ENCODE measurements at regions not wholly inside any gene's neighbourhood (a gene's known extent, or its start where the extent isn't known, plus 50 kb on each side); places are given as distances from the start of the nearest gene placed in this dataset.
A peak's percentile ranks its signal among the peaks of the same experiment; 100 is the strongest.

- DNase-seq (ENCODE audit: low read depth in 2 of 2): no peak
Observed at GRCh38 chr6:134866563-134866962, 83.3 kb downstream of the ALDH8A1 start.

- DNase-seq (ENCODE audit: low read depth in 2 of 2): no peak
Observed at GRCh38 chr6:134864558-134864957, 85.3 kb downstream of the ALDH8A1 start.

GRCh38 chr6:134863763-134864510 is 86.0 kb downstream of the ALDH8A1 start:
- no peak for DNase-seq (ENCODE audit: low read depth in 2 of 2)

DNA sequence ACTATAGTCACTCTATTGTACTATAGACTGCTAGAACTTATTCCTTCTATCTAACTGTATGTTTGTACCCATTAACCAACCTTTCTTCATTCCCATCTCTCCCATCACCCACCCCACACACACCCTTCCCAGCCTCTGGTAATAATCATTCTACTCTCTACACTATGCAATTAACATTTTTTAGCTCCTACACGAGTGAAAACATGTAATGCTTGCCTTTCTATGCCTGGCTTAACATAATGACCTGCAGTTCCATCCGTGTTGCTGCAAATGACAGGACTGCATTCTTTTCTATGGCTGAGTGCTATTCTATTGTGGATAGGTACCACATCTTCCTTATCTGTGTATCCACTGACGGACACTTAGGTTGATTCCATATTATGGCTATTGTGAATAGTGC is 95.5 kb downstream of the ALDH8A1 start:
- DNase-seq (ENCODE audit: low read depth in 2 of 2): no peak

DNA sequence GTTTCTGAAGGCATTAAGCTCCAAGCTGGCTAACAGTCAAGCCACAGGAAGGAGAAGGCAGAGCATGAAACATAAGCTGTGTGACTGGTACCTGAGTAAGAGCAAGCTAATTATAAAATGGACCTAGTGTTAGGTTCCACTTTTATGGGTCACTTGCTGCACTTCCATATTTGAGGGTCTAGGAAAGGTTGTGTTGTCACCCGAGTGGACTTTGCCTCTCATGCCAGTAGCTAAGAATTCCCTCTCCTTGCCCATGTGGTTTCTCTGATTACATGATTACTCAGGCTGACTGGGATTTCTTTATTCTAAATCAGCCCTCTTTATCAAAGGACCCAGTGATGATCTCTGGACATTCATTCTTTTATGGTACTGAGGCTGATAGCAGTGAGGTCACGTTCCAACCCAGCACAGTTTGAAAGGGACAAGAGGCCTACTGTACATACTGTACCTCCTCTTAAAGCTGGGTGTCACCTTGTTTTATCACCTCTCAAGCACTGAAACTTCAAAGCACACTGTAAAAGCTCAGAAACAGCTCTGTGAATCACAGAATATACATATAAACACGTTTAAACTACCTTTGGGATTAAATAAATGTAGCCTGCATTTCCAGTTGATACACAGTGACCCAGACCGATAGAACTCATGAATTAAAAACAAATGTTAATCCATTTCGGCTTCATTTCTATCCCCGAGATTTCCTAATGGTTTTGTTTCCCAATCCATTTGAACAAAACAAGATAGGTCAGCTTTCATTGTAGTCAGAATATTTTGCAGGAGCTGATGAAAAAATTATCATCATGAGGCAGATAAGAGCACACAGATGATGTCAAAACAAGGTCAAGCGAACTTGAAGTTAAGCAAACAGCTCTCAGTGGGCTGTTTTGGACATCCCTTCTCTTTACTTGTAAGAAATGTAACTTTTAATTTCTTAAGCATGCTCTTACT is 96.5 kb downstream of the ALDH8A1 start:
- DNase-seq (ENCODE audit: low read depth in 2 of 2): no peak

- no peak for DNase-seq (ENCODE audit: low read depth in 2 of 2)
Observed at GRCh38 chr6:134851548-134851947, 98.4 kb downstream of the ALDH8A1 start.

DNA sequence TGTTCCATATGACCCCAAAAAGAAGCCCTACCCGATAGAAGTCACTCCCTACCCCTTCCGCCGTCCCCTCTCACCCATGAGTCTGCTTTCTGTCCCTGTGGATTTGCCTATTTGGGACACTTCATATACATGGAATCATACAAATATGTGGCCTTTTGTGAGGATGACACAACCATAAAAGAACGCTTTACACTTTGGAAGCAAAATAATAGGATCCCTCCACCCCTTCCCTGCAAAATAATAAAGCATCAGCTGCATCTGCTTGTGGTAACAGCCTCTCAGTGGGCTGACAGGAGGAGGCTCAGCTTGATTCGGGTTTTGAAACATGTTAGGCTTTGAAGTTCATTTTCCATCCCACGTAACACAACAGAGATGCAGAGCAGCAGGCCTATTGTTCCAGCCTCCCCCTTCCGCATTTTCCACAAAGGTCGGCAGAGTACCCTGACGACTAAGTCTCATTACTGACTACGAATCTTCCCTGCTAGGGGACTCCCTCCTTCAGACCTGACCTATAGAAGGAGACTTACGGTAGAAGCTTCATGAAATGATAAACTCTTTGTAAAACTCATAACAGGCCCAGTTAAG is 99.1 kb downstream of the ALDH8A1 start:
- DNase-seq (ENCODE audit: low read depth in 2 of 2): no peak

- no peak for DNase-seq (ENCODE audit: low read depth in 2 of 2)
Observed at GRCh38 chr6:134849920-134850447, 99.9 kb downstream of the ALDH8A1 start.

- no peak for DNase-seq (ENCODE audit: low read depth in 2 of 2)
Observed at GRCh38 chr6:134848076-134848475, 101.8 kb downstream of the ALDH8A1 start.

GRCh38 chr6:134846865-134847264 is 103.0 kb downstream of the ALDH8A1 start:
- DNase-seq (ENCODE audit: low read depth in 2 of 2): no peak

DNA sequence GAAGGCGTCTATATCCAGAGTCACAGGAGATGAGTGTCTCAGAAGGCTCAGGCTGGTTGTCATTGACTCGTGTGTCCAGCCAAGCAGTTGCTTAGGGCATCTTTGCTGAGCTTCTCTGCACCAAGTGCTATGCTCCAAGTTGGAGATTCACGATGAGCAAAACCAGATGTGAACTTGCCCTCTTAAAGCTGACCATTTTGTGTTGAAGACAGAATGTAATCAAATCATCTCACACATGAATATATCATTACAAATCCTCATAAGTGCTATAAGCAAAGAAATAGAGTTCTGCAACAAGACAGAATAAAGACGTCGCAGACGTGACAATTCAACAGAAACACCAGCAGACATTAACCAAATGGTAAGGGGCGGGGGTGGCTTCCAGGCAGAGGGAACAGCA is 103.9 kb downstream of the ALDH8A1 start:
- no peak for DNase-seq (ENCODE audit: low read depth in 2 of 2)

DNA sequence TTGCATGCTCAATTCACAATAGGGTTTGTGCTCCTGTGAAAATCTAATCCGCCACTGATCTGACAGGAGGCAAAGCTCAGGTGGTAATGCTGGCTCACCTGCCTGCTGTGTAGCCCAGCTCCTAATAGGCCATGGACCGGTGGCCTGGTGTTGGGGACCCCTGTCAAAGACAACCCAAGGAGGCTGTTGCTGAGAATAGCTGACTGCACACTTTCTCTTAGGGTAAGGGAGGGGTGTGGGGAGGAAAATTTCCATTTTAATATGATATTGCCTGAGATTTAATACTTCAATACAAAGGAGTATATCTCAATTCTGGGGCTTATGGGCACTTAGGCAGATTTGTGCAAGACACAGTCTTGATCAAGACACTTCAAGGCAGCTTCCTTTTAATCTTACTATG is 105.8 kb downstream of the ALDH8A1 start:
- no peak for DNase-seq (ENCODE audit: low read depth in 2 of 2)

- no peak for DNase-seq (ENCODE audit: low read depth in 2 of 2)
Observed at GRCh38 chr6:134840086-134840867, 109.6 kb downstream of the ALDH8A1 start.

- DNase-seq (ENCODE audit: low read depth in 2 of 2): no peak
Observed at GRCh38 chr6:134835993-134836392, 113.9 kb downstream of the ALDH8A1 start.

DNA sequence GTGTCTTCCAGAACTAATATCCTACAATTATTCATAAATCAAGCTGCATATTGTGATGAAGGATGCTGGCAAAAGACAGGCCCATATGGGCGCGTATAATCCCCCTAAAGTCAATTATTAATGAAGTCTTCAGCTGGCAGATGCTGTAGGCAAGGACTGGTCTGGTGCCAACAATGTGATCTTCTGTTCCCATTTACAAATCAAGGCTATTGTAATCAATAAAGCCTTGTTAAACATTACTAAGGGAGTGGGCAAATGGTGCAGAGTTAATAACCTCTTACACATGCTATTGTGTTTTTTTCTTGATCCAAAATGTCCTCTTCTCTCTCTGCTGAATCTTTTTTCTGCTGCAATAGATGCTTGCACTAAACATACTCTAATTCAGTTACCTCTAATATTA is 119.0 kb downstream of the ALDH8A1 start:
- DNase-seq (ENCODE audit: low read depth in 2 of 2): no peak

DNA sequence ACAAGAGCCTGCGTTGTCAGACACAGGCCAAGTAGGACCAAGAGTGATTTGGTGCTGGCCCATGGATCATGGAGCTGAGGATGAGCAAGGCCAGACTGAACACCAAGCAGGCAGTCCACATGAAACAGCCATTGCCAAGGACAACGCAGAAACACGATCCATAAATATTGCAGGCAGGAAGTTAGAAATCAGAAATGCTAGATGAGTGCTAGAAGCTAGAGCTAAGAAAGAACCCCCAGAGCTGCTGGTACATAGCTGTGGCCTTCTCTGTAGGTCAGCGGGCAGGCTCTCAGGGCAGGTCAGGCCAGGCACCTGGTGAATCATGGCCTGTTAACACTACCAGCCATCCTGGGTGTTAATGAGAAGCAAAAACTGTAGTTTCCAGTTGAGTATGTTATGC is 119.7 kb downstream of the ALDH8A1 start:
- no peak for DNase-seq (ENCODE audit: low read depth in 2 of 2)

DNA sequence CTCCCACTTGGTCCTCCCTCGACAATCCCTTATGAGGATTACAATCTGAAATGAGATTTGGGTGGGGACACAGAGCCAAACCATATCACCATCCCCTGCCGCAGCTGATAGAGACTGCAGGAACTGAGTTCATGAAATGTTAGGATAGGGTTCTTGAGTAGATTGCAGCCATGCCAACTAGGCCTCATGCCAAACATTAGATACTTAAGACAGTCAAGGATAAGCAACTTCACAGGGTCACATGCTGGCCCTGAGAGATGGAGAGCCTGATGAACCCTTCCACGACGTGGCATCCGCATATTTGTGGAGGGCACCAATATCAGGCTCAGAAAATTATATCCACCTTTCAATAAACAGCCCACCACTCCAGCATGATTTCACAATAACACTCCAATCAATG is 121.3 kb downstream of the ALDH8A1 start:
- no peak for DNase-seq (ENCODE audit: low read depth in 2 of 2)

GRCh38 chr6:134826889-134827737 is 122.8 kb downstream of the ALDH8A1 start:
- DNase-seq (ENCODE audit: low read depth in 2 of 2): no peak

DNA sequence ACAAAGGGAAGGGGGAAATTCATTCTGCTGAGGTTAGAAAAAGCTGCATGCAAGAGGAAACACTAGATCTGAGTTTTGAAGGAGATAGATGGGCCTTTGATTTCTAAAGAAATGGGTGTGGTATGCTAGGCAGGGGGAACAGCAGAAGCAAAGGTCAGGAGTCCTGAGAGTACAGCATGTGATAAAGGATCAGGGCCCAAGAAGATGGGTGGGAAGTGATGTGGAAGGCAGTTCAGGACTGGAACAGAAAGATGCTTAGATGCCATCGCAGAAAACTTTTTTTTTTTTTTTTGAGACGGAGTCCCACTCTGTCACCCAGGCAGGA is 126.2 kb downstream of the ALDH8A1 start:
- DNase-seq (ENCODE audit: low read depth in 2 of 2): no peak

DNA sequence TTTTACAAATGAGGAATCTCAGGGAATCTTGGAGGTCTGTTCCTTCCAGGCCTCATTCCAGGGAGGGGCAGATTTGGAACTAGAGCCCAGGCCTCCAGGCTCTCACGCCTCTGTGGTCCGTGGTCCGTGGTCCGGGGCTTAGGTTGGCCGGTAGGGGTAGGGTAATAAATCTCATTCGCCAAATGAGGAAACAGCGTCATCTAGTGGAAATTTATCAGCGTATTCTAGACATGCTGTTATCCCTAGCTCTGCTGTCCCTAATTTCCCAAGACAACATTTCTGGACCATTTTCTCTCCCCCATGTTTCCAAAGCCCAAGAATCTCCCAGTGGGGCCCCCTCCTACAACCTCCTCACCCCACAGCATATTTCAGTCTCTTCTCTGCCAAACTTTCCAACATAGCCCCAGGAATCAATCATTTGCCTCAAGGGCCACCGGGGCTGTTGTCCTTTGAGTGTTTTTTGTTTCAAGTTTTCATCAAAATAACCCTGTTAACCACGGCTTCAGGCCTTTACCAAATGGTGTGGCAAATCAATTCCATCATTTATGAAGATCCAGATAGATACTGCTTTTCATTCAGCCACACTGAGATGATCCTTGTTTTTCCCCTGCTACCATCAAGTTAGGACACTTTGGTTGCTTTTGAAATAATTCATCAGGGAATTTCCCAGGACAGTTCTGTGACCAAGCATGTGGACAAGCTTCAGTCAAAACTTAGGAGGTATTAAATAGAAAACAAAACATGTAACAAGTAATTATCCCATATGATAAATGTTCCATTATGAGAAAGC is 126.8 kb downstream of the ALDH8A1 start:
- peak in 1 of 2 donors; percentile 18 for DNase-seq (ENCODE audit: low read depth in 2 of 2)

All from activated CD4-positive, alpha-beta T cell treated with anti-CD3 and anti-CD28 coated beads for 24 hours (primary cell).